Esophagus squamous epithelium (tissue), 5 donors: ENCODE measurements at regions not wholly inside any gene's neighbourhood (a gene's known extent, or its start where the extent isn't known, plus 50 kb on each side); places are given as distances from the start of the nearest gene placed in this dataset.

ENCODE experiments used
- DNase-seq: peaks from one replicate; lab custom pipeline; 2025; lab: John Stamatoyannopoulos, UW
- H3K27ac ChIP-seq, 4 donors: fragments of 200-600 bp; sonication (generic); one replicate each; pipeline ENCODE4 v1.5.1; 2016 to 2019; ENCODE audit warnings: mild to moderate bottlenecking in 1 of 4
- H3K27me3 ChIP-seq, 4 donors: fragments of 200-600 bp; sonication (generic); 1 replicate in 3 of 4; 2 replicates in 1 of 4; pipeline versions ENCODE4 v1.5.1 to v1.6.0; 2017 to 2021; ENCODE audit warnings: antibody characterized with exemption in 1 of 4
- H3K36me3 ChIP-seq, 3 donors: fragments of 200-600 bp; sonication (generic); one replicate each; pipeline ENCODE4 v1.5.1; 2016 to 2019
- H3K4me1 ChIP-seq, 3 donors: fragments of 200-600 bp; sonication (generic); one replicate each; pipeline ENCODE4 v1.5.1; 2017 to 2019
- H3K4me3 ChIP-seq, 4 donors: fragments of 200-600 bp; sonication (generic); 1 replicate in 3 of 4; 2 replicates in 1 of 4; pipeline ENCODE4 v1.5.1; 2016 to 2019; ENCODE audit warnings: mild to moderate bottlenecking in 2 of 4, moderate library complexity in 1 of 4
- H3K9me3 ChIP-seq, 3 donors: fragments of 200-600 bp; sonication (generic); one replicate each; pipeline ENCODE4 v1.5.1; 2016 to 2019
- POLR2A ChIP-seq, 4 donors: fragments of 450-650 bp; IDR thresholded peaks; one replicate each; pipeline ENCODE4 v1.6.1; 2017; ENCODE audit warnings: antibody characterized with exemption in 4 of 4, mild to moderate bottlenecking in 4 of 4, moderate library complexity in 3 of 4
- WGBS, 2 donors: methylation state at CpG; one replicate each; pipeline ENCODE4 v1.1.5; 2018; 5-methylcytosine and 5-hydroxymethylcytosine counted together
- intact Hi-C: fragments of 100-400 bp; cut with DNase I; formaldehyde crosslinking; loops from one replicate; pipeline ENCODE4 v1.15.0; 2022
- TF ChIP-seq, protein P1 (sequence below), 6 experiments: fragments of 450-650 bp in 4 of 6; fragments of 200-600 bp in 2 of 6; sonication (generic) in 2 of 6; IDR thresholded peaks; one replicate each; pipeline ENCODE4 v1.5.1; 2016 to 2019; ENCODE audit warnings: antibody characterized with exemption in 6 of 6, mild to moderate bottlenecking in 4 of 6, moderate library complexity in 4 of 6
- donor health status: DM: yes; HTN: yes; CAD: no.

DNA sequence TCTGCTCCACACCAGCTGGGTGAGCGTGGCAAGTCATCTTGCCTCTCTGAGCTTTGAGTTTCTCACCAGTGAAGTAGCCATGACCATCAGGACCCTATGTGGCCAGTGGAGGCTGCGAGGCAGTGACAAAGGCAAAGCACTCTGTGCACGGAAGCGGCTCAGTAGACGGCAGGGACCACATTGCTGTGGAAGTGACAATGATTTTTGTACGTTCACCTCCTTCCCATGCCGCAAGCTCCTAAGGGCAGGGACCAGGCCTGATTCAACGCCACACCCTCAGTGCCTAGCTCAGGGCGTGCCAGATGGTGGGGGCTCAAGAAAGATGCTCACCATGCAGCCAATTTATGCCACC lies 210.5 kb downstream of the MATN1 start:
- Histone ChIP-seq H3K9me3 (no peaks in the 10 kb centered on the region), H3K4me3 (no peak overlapping the region), H3K27ac (no peak overlapping the region), H3K27me3 (peaks cover 0 to 16% (median 0%) of the 10 kb centered on the region in 4 donors), H3K36me3 (no peaks in the 10 kb centered on the region), H3K4me1 (no peaks in the 10 kb centered on the region)
- intact Hi-C loops: no loop called here
- TF ChIP-seq, protein P1, sequence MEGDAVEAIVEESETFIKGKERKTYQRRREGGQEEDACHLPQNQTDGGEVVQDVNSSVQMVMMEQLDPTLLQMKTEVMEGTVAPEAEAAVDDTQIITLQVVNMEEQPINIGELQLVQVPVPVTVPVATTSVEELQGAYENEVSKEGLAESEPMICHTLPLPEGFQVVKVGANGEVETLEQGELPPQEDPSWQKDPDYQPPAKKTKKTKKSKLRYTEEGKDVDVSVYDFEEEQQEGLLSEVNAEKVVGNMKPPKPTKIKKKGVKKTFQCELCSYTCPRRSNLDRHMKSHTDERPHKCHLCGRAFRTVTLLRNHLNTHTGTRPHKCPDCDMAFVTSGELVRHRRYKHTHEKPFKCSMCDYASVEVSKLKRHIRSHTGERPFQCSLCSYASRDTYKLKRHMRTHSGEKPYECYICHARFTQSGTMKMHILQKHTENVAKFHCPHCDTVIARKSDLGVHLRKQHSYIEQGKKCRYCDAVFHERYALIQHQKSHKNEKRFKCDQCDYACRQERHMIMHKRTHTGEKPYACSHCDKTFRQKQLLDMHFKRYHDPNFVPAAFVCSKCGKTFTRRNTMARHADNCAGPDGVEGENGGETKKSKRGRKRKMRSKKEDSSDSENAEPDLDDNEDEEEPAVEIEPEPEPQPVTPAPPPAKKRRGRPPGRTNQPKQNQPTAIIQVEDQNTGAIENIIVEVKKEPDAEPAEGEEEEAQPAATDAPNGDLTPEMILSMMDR (IDR thresholded peaks at IDR 0.05): no peak
- TF ChIP-seq POLR2A (IDR thresholded peaks at IDR 0.05): no peak
- DNase-seq: no peak
- WGBS, 2 donors: 70 to 89% methylated on average over 2 to 6 of the region's 9 CpGs

- Histone ChIP-seq H3K27me3 (peaks cover 0 to 16% (median 0%) of the 10 kb centered on the region in 4 donors), H3K4me1 (no peaks in the 10 kb centered on the region), H3K9me3 (no peaks in the 10 kb centered on the region), H3K36me3 (no peaks in the 10 kb centered on the region), H3K4me3 (no peak overlapping the region), H3K27ac (no peak overlapping the region)
- DNase-seq: no peak
- intact Hi-C loops: no loop called here
- TF ChIP-seq, protein P1 (IDR thresholded peaks at IDR 0.05): no peak
- no peak for TF ChIP-seq POLR2A (IDR thresholded peaks at IDR 0.05)
- WGBS, 2 donors: 58 to 59% methylated on average over 8 to 15 of the region's 18 CpGs
These were observed 211.1 kb downstream of the MATN1 start for GRCh38 chr1:30511991-30512913.

DNA sequence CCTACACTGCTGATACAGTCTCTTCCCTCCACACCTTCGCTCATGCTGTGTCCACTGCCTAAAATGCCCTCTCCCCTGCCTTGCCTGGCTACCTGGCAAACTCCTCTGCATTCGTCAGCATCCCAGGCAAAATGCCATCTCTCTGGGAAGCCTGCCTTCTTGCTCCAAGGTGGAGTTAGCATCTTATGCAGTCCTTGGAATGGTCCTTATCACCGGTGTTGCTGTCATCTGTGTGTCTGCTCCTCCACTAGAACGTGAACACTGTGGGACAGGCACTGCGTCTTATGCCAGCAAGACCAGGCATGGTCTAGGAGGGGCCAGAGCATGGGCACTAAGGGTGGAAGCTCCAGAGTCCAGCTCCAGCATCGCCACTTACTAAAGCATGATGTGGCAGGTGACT lies 211.8 kb downstream of the MATN1 start:
- intact Hi-C loops: no loop called here
- no peak for TF ChIP-seq POLR2A (IDR thresholded peaks at IDR 0.05)

DNA sequence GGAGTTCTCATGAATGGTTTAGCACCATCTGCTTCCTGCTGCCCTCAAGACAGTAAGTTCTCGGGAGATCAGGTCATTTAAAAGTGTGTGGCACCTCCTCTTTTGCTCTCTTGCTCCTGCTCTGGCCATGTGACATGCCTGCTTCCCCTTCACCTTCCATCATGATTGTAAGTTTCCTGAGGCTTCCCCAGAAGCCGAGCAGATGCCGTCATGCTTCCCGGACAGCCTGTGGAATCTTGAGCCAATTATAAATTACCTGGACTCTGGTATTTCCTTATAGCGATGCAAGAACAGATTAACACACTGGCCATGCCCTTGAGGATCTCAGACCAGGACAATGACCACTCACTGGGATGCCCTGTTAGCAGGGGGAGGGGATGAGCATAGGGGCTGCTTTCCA lies 212.3 kb downstream of the MATN1 start:
- TF ChIP-seq, protein P1 (IDR thresholded peaks at IDR 0.05): no peak
- TF ChIP-seq POLR2A (IDR thresholded peaks at IDR 0.05): no peak
- peaks cover 0 to 16% (median 0%) of the 10 kb centered on the region in 4 donors for H3K27me3 ChIP-seq
- DNase-seq: no peak
- 68 to 80% methylated on average over 4 to 5 of the region's 5 CpGs for WGBS, 2 donors
- no peaks in the 10 kb centered on the region for H3K4me1 ChIP-seq
- no peak overlapping the region for H3K4me3 ChIP-seq
- intact Hi-C loops: no loop called here
- H3K9me3 ChIP-seq: no peaks in the 10 kb centered on the region
- no peaks in the 10 kb centered on the region for H3K36me3 ChIP-seq
- no peak overlapping the region for H3K27ac ChIP-seq

More for the DNA sequence above, 211.8 kb downstream of the MATN1 start:
- no peaks in the 10 kb centered on the region for H3K4me1 ChIP-seq
- H3K9me3 ChIP-seq: no peaks in the 10 kb centered on the region
- peaks cover 0 to 16% (median 0%) of the 10 kb centered on the region in 4 donors for H3K27me3 ChIP-seq
- 53 to 66% methylated on average over 4 to 6 of the region's 6 CpGs for WGBS, 2 donors
- no peak overlapping the region for H3K27ac ChIP-seq
- no peak overlapping the region for H3K4me3 ChIP-seq
- DNase-seq: no peak
- no peaks in the 10 kb centered on the region for H3K36me3 ChIP-seq

DNA sequence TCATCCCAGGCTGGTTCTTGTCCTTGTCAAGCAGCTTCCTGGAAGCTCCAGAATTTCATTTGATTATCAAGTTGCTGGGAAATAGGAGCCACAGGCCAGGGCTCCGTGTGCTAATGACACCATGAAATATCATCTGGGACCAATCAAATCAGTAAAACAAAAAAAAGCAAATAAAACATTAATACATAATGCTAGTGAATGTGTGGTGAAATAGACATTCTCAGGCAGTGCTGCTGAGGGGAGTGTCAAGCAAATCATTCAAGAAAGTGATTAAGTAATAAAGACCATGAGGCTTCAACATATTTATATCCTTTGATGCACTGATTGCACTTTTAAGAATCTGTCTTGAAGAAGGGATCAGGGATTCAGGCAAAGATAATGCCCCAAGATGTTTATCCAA lies 213.7 kb downstream of the MATN1 start:
- H3K9me3 ChIP-seq: no peaks in the 10 kb centered on the region
- H3K4me3 ChIP-seq: no peak overlapping the region
- DNase-seq: no peak
- no peak overlapping the region for H3K27ac ChIP-seq
- WGBS, 2 donors: 25% methylated on average over 1 of the region's 1 CpG; no CpG with 5 or more reads in 1 of the 2 donors
- H3K36me3 ChIP-seq: no peaks in the 10 kb centered on the region
- intact Hi-C loops: no loop called here
- no peak for TF ChIP-seq POLR2A (IDR thresholded peaks at IDR 0.05)
- TF ChIP-seq, protein P1 (IDR thresholded peaks at IDR 0.05): no peak
- H3K27me3 ChIP-seq: peaks cover 0 to 16% (median 0%) of the 10 kb centered on the region in 4 donors
- H3K4me1 ChIP-seq: no peaks in the 10 kb centered on the region
